ENCODE measurements at regions not wholly inside any gene's neighbourhood (a gene's known extent, or its start where the extent isn't known, plus 50 kb on each side); places are given as distances from the start of the nearest gene placed in this dataset.

- no peak for TF ChIP-seq GATA2 (IDR thresholded peaks at IDR 0.05; ENCODE audit: low read depth, low read length)
- TF ChIP-seq GATA3 (IDR thresholded peaks at IDR 0.05; ENCODE audit: low read depth, low read length), result no peak
Measured at GRCh38 chr6:40753675-40754448, 166.7 kb upstream of the LRFN2 start.

All from SH-SY5Y (cell line).